Kidney (tissue), 13 donors: ENCODE measurements at regions not wholly inside any gene's neighbourhood (a gene's known extent, or its start where the extent isn't known, plus 50 kb on each side); places are given as distances from the start of the nearest gene placed in this dataset.
A peak's percentile ranks its signal among the peaks of the same experiment; 100 is the strongest.

Experiments
- DNase-seq, 5 donors: peaks; one replicate each; pipeline ENCODE4 v3.0.0-alpha.2; 2013 to 2020
- FAIRE-seq: peaks from 2 replicates; lab custom pipeline; 2012; peaks lifted over from hg19 to GRCh38; lab: Jason Lieb, UNC
- H3K27ac ChIP-seq, 2 donors: one replicate each; pipeline ENCODE4 v1.7.0; 2013; ENCODE audit warnings: low read depth in 2 of 2, low read length in 2 of 2, inconsistent platforms in 1 of 2
- H3K27me3 ChIP-seq: one replicate; pipeline ENCODE4 v1.7.1; 2013; ENCODE audit warnings: low read length, inconsistent platforms; ENCODE audit not compliant: control insufficient read depth, insufficient read depth
- H3K36me3 ChIP-seq, 3 donors: one replicate each; pipeline versions ENCODE4 v1.7.0 to v1.7.1; 2013; ENCODE audit warnings: low read length in 3 of 3, control low read depth in 1 of 3, inconsistent platforms in 1 of 3; ENCODE audit not compliant: insufficient read depth in 3 of 3, control insufficient read depth in 2 of 3
- H3K4me1 ChIP-seq, 3 donors: one replicate each; pipeline versions ENCODE4 v1.7.0 to v1.7.1; 2013; ENCODE audit warnings: low read length in 3 of 3, inconsistent platforms in 1 of 3, low read depth in 1 of 3; ENCODE audit not compliant: control insufficient read depth in 2 of 3, insufficient read depth in 2 of 3
- H3K4me3 ChIP-seq, 3 donors: one replicate each; pipeline versions ENCODE4 v1.7.0 to v1.8.1; 2013; ENCODE audit warnings: low read length in 3 of 3, control low read depth in 1 of 3, inconsistent platforms in 1 of 3
- H3K9ac ChIP-seq, 3 donors: one replicate each; pipeline versions ENCODE4 v1.7.0 to v1.7.1; 2013; ENCODE audit warnings: low read length in 3 of 3, control low read depth in 1 of 3, inconsistent platforms in 1 of 3
- H3K9me3 ChIP-seq, 3 donors: one replicate each; pipeline versions ENCODE4 v1.7.0 to v1.7.1; 2013; ENCODE audit warnings: low read length in 3 of 3, control low read depth in 1 of 3, inconsistent platforms in 1 of 3; ENCODE audit not compliant: control insufficient read depth in 2 of 3, insufficient read depth in 1 of 3
- intact Hi-C: fragments of 100-400 bp; cut with DNase I; formaldehyde crosslinking; loops from one replicate; pipeline ENCODE4 v1.11.1; 2022
- TF ChIP-seq, protein P1 (sequence below): IDR thresholded peaks from 3 replicates; pipeline ENCODE4 v1.5.1; 2012; ENCODE audit warnings: mild to moderate bottlenecking, moderate library complexity, borderline replicate concordance; ENCODE audit not compliant: insufficient read depth; ENCODE audit errors: extremely low read depth
- donor health status: control.
- donor health status: control.
- donor health status: control.
- donor health status: control.
- donor health status: control.
- donor health status: DM: yes; HTN: yes; CAD: no.
- donor health status: Normal renal cell carcinoma (clear cell type).

DNA sequence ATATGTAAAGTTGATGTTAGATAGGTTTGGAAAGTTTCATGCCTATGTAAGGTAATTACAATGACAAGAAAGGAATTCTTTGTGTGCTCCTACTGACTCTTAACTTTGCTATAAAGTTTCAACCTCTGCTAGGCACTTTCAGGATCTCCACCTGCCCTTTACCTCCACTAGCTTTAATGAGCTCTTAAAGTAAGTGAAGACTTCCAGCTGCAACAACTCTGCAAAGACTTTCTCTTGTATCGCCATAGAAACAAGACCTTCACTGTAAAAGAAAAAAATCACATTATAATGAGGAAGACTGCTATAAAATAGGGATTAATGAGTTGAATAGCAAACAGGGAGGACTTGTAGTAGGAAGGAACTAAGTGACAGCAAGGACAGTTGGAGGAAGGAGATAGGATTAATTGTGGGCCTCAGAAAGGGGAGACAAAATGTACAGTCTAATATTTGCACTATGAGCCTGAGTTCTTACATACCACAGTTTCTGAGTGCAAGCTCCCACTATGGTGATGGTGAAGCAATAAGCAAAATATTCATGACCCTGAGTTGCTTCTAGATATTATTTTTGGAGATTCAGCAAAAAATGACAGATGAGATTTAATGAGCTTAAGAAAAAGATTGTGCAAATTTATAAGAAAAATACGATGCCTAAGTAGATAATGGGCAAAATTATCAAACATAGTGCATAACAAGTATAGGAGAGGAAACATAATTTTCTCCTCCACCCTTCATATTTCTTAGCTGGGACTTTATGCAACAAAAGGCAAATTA, 66.7 kb downstream of the DHRS2 start:
- Histone ChIP-seq H3K27ac (no peak overlapping the region), H3K9me3 (no peaks in the 10 kb centered on the region), H3K4me3 (no peak overlapping the region), H3K36me3 (no peaks in the 10 kb centered on the region), H3K27me3 (no peaks in the 10 kb centered on the region), H3K4me1 (no peaks in the 10 kb centered on the region), H3K9ac (no peak overlapping the region)
- FAIRE-seq (no peak), DNase-seq (peak in 2 of 5 donors; percentile 63 to 76)
- TF ChIP-seq, protein P1, sequence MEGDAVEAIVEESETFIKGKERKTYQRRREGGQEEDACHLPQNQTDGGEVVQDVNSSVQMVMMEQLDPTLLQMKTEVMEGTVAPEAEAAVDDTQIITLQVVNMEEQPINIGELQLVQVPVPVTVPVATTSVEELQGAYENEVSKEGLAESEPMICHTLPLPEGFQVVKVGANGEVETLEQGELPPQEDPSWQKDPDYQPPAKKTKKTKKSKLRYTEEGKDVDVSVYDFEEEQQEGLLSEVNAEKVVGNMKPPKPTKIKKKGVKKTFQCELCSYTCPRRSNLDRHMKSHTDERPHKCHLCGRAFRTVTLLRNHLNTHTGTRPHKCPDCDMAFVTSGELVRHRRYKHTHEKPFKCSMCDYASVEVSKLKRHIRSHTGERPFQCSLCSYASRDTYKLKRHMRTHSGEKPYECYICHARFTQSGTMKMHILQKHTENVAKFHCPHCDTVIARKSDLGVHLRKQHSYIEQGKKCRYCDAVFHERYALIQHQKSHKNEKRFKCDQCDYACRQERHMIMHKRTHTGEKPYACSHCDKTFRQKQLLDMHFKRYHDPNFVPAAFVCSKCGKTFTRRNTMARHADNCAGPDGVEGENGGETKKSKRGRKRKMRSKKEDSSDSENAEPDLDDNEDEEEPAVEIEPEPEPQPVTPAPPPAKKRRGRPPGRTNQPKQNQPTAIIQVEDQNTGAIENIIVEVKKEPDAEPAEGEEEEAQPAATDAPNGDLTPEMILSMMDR, result no peak
- intact Hi-C loops, result no loop called here

DNA sequence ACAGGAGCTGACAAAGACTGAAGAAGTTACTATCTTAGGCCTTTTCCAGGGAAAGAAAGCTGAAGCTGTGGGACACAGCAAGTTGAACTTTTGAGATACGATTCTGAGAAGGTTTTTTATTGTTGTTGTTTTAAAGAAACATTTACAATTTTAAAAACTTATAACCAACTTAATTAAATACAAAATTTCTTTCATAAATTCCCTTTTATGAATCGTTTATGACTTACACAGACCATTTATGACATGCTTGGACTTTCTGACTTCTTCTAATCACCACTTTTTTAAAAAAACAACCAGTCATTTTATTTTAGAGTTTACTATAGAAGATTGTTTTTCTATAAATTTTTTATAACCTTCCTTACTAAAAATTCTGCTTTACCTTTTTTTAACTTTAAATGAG, 68.7 kb downstream of the DHRS2 start:
- Histone ChIP-seq H3K9me3 (no peaks in the 10 kb centered on the region), H3K4me3 (no peak overlapping the region), H3K36me3 (no peaks in the 10 kb centered on the region), H3K27me3 (no peaks in the 10 kb centered on the region), H3K4me1 (no peaks in the 10 kb centered on the region), H3K9ac (no peak overlapping the region), H3K27ac (no peak overlapping the region)
- TF ChIP-seq, protein P1, result no peak
- no peak for DNase-seq
- FAIRE-seq, result peak; percentile 45
- intact Hi-C loops, result no loop called here

DNA sequence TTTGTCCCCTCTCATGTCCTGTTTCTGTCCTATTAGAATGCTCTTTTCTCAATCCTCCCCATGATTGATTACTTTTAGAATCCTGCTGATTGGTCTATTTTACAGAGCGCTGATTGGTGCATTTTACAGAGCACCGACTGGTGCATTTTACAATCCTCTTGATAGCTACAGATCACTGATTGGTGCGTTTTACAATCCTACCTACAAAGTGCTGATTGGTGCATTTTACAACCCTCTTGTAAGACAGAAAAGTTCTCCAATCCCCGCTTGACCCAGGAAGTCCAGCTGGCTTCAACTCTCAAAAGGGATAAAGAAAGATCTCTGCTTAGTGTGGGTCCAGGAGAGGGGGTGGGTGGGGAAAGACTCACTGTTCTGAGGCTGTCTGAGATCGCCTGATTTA, 71.3 kb downstream of the DHRS2 start:
- H3K27me3 ChIP-seq, result no peaks in the 10 kb centered on the region
- DNase-seq (no peak), FAIRE-seq (no peak)
- TF ChIP-seq, protein P1, result no peak
- no peak overlapping the region for H3K4me3 ChIP-seq
- H3K4me1 ChIP-seq, result no peaks in the 10 kb centered on the region
- H3K27ac ChIP-seq, result no peak overlapping the region
- no peaks in the 10 kb centered on the region for H3K36me3 ChIP-seq
- intact Hi-C loops, result no loop called here
- H3K9ac ChIP-seq, result no peak overlapping the region
- no peaks in the 10 kb centered on the region for H3K9me3 ChIP-seq
